Skeletal muscle satellite cell (primary cell): ENCODE measurements at regions not wholly inside any gene's neighbourhood (a gene's known extent, or its start where the extent isn't known, plus 50 kb on each side); places are given as distances from the start of the nearest gene placed in this dataset.

Source experiments
- H3K27me3 ChIP-seq: 2 replicates; pipeline ENCODE4 v1.7.0; 2013; ENCODE audit warnings: low read length; ENCODE audit not compliant: control insufficient read depth, insufficient read depth
- H3K36me3 ChIP-seq: 2 replicates; pipeline ENCODE4 v1.7.0; 2013; ENCODE audit warnings: mild to moderate bottlenecking, control low read depth, low read length; ENCODE audit not compliant: insufficient read depth
- H3K4me1 ChIP-seq: 2 replicates; pipeline ENCODE4 v1.7.0; 2013; ENCODE audit warnings: low read length; ENCODE audit not compliant: control insufficient read depth, insufficient read depth
- H3K4me2 ChIP-seq: 2 replicates; pipeline ENCODE4 v1.7.0; 2013; ENCODE audit warnings: mild to moderate bottlenecking, low read length
- H3K4me3 ChIP-seq: 2 replicates; pipeline ENCODE4 v1.7.0; 2013; ENCODE audit warnings: low read length
- H3K9ac ChIP-seq: 2 replicates; pipeline ENCODE4 v1.7.0; 2013; ENCODE audit warnings: mild to moderate bottlenecking, low read depth, low read length, moderate library complexity
- H3K9me3 ChIP-seq: replicated peaks from 2 replicates; pipeline ENCODE4 v1.7.0; 2013; ENCODE audit warnings: mild to moderate bottlenecking, control low read depth, low read length

GRCh38 chr3:5564278-5564666 lies 376.8 kb downstream of the EDEM1 start:
- Histone ChIP-seq H3K4me2 (no peak overlapping the region), H3K4me1 (no peaks in the 10 kb centered on the region), H3K27me3 (no peaks in the 10 kb centered on the region), H3K4me3 (no peak overlapping the region), H3K9ac (no peak overlapping the region), H3K36me3 (no peaks in the 10 kb centered on the region), H3K9me3 (peaks cover 16% of the 10 kb centered on the region)

GRCh38 chr3:5565026-5565425 lies 377.5 kb downstream of the EDEM1 start:
- H3K36me3 ChIP-seq: no peaks in the 10 kb centered on the region

GRCh38 chr3:5567113-5567512 lies 379.6 kb downstream of the EDEM1 start:
- Histone ChIP-seq H3K9me3 (peaks cover 8% of the 10 kb centered on the region), H3K4me2 (no peak overlapping the region), H3K9ac (no peak overlapping the region), H3K4me1 (no peaks in the 10 kb centered on the region), H3K4me3 (no peak overlapping the region), H3K27me3 (no peaks in the 10 kb centered on the region), H3K36me3 (no peaks in the 10 kb centered on the region)

More at GRCh38 chr3:5565026-5565425, 377.5 kb downstream of the EDEM1 start:
- Histone ChIP-seq H3K4me1 (no peaks in the 10 kb centered on the region), H3K27me3 (no peaks in the 10 kb centered on the region), H3K4me2 (no peak overlapping the region), H3K4me3 (no peak overlapping the region), H3K9ac (no peak overlapping the region), H3K9me3 (peaks cover 13% of the 10 kb centered on the region)

GRCh38 chr3:5568451-5568850 lies 380.9 kb downstream of the EDEM1 start:
- no peak overlapping the region for H3K4me2 ChIP-seq
- no peaks in the 10 kb centered on the region for H3K36me3 ChIP-seq
- no peaks in the 10 kb centered on the region for H3K4me1 ChIP-seq
- no peak overlapping the region for H3K4me3 ChIP-seq
- H3K27me3 ChIP-seq: no peaks in the 10 kb centered on the region
- peaks cover 5% of the 10 kb centered on the region for H3K9me3 ChIP-seq
- no peak overlapping the region for H3K9ac ChIP-seq

- no peak overlapping the region for H3K4me2 ChIP-seq
- no peak overlapping the region for H3K4me3 ChIP-seq
- H3K9me3 ChIP-seq: peaks cover 5% of the 10 kb centered on the region
- H3K36me3 ChIP-seq: no peaks in the 10 kb centered on the region
- no peaks in the 10 kb centered on the region for H3K4me1 ChIP-seq
- no peak overlapping the region for H3K9ac ChIP-seq
- H3K27me3 ChIP-seq: no peaks in the 10 kb centered on the region
Measured at GRCh38 chr3:5569152-5569551, 381.6 kb downstream of the EDEM1 start.

- H3K4me3 ChIP-seq: no peak overlapping the region
- no peaks in the 10 kb centered on the region for H3K4me1 ChIP-seq
Measured at GRCh38 chr3:5572168-5572567, 384.7 kb downstream of the EDEM1 start.

GRCh38 chr3:5576277-5577011 lies 388.9 kb downstream of the EDEM1 start:
- no peaks in the 10 kb centered on the region for H3K36me3 ChIP-seq

More at GRCh38 chr3:5572168-5572567, 384.7 kb downstream of the EDEM1 start:
- H3K9me3 ChIP-seq: peaks cover 8% of the 10 kb centered on the region
- H3K4me2 ChIP-seq: no peak overlapping the region
- H3K36me3 ChIP-seq: no peaks in the 10 kb centered on the region
- no peak overlapping the region for H3K9ac ChIP-seq
- no peaks in the 10 kb centered on the region for H3K27me3 ChIP-seq

GRCh38 chr3:5579139-5579602 lies 391.7 kb downstream of the EDEM1 start:
- H3K36me3 ChIP-seq: no peaks in the 10 kb centered on the region
- H3K9ac ChIP-seq: no peak overlapping the region
- H3K4me3 ChIP-seq: no peak overlapping the region
- H3K4me2 ChIP-seq: no peak overlapping the region
- H3K27me3 ChIP-seq: no peaks in the 10 kb centered on the region
- no peaks in the 10 kb centered on the region for H3K4me1 ChIP-seq
- H3K9me3 ChIP-seq: peaks cover 22% of the 10 kb centered on the region

More at GRCh38 chr3:5576277-5577011, 388.9 kb downstream of the EDEM1 start:
- Histone ChIP-seq H3K9me3 (peaks cover 17% of the 10 kb centered on the region), H3K4me1 (no peaks in the 10 kb centered on the region), H3K27me3 (no peaks in the 10 kb centered on the region), H3K9ac (no peak overlapping the region), H3K4me2 (no peak overlapping the region), H3K4me3 (no peak overlapping the region)

- Histone ChIP-seq H3K27me3 (no peaks in the 10 kb centered on the region), H3K9me3 (peaks cover 19% of the 10 kb centered on the region), H3K36me3 (no peaks in the 10 kb centered on the region), H3K9ac (no peak overlapping the region), H3K4me2 (no peak overlapping the region), H3K4me1 (no peaks in the 10 kb centered on the region), H3K4me3 (no peak overlapping the region)
Measured at GRCh38 chr3:5579946-5580345, 392.4 kb downstream of the EDEM1 start.

- no peak overlapping the region for H3K4me3 ChIP-seq
- no peaks in the 10 kb centered on the region for H3K4me1 ChIP-seq
Measured at GRCh38 chr3:5580826-5581225, 393.3 kb downstream of the EDEM1 start.

GRCh38 chr3:5581743-5582142 lies 394.2 kb downstream of the EDEM1 start:
- no peaks in the 10 kb centered on the region for H3K4me1 ChIP-seq
- peaks cover 14% of the 10 kb centered on the region for H3K9me3 ChIP-seq

More at GRCh38 chr3:5580826-5581225, 393.3 kb downstream of the EDEM1 start:
- Histone ChIP-seq H3K4me2 (no peak overlapping the region), H3K27me3 (no peaks in the 10 kb centered on the region), H3K36me3 (no peaks in the 10 kb centered on the region), H3K9ac (no peak overlapping the region), H3K9me3 (peaks cover 14% of the 10 kb centered on the region)

GRCh38 chr3:5583920-5584319 lies 396.4 kb downstream of the EDEM1 start:
- H3K9ac ChIP-seq: no peak overlapping the region
- H3K4me2 ChIP-seq: no peak overlapping the region
- no peaks in the 10 kb centered on the region for H3K27me3 ChIP-seq
- H3K9me3 ChIP-seq: peaks cover 20% of the 10 kb centered on the region
- no peaks in the 10 kb centered on the region for H3K4me1 ChIP-seq
- H3K4me3 ChIP-seq: no peak overlapping the region
- no peaks in the 10 kb centered on the region for H3K36me3 ChIP-seq

More at GRCh38 chr3:5581743-5582142, 394.2 kb downstream of the EDEM1 start:
- no peak overlapping the region for H3K4me3 ChIP-seq
- H3K9ac ChIP-seq: no peak overlapping the region
- no peak overlapping the region for H3K4me2 ChIP-seq
- H3K27me3 ChIP-seq: no peaks in the 10 kb centered on the region
- no peaks in the 10 kb centered on the region for H3K36me3 ChIP-seq
